OCI-LY1 (cell line): ENCODE measurements at regions not wholly inside any gene's neighbourhood (a gene's known extent, or its start where the extent isn't known, plus 50 kb on each side); places are given as distances from the start of the nearest gene placed in this dataset.

ENCODE experiments used
- CTCF ChIP-seq: fragments of 200-600 bp; sonication (generic), shearing (Covaris generic); IDR thresholded peaks from 2 replicates; pipeline ENCODE4 v1.5.1; 2017; ENCODE audit warnings: mild to moderate bottlenecking, antibody characterized with exemption, low read length, moderate library complexity, mixed read lengths
- EZH2 ChIP-seq: fragments of 200-600 bp; sonication (generic), shearing (Covaris generic); IDR thresholded peaks from 2 replicates; pipeline ENCODE4 v1.8.0; 2017; ENCODE audit warnings: borderline replicate concordance, mixed run types, mild to moderate bottlenecking, antibody characterized with exemption, low read length, moderate library complexity, mixed read lengths

GRCh38 chr12:77224346-77224745 lies 159.0 kb upstream of the E2F7 start:
- TF ChIP-seq CTCF = no peak
- no peak for TF ChIP-seq EZH2
